ENCODE measurements at regions not wholly inside any gene's neighbourhood (a gene's known extent, or its start where the extent isn't known, plus 50 kb on each side); places are given as distances from the start of the nearest gene placed in this dataset.

GRCh38 chr10:110375121-110375520 is 70.4 kb upstream of the SMNDC1 start:
- no peak for TF ChIP-seq CTCF (IDR thresholded peaks at IDR 0.05; ENCODE audit: low read depth, low read length)
- no peak overlapping the region for H3K4me3 ChIP-seq (ENCODE audit: low read depth, low read length)

GRCh38 chr10:110376021-110376766 is 71.5 kb upstream of the SMNDC1 start:
- no peak for TF ChIP-seq CTCF (IDR thresholded peaks at IDR 0.05; ENCODE audit: low read depth, low read length)
- no peak overlapping the region for H3K4me3 ChIP-seq (ENCODE audit: low read depth, low read length)

GRCh38 chr10:110376767-110377160 is 72.0 kb upstream of the SMNDC1 start:
- TF ChIP-seq CTCF (IDR thresholded peaks at IDR 0.05; ENCODE audit: low read depth, low read length) = no peak

GRCh38 chr10:110378006-110378405 is 73.3 kb upstream of the SMNDC1 start:
- TF ChIP-seq CTCF (IDR thresholded peaks at IDR 0.05; ENCODE audit: low read depth, low read length) = no peak
- no peak overlapping the region for H3K4me3 ChIP-seq (ENCODE audit: low read depth, low read length)

More at GRCh38 chr10:110376767-110377160, 72.0 kb upstream of the SMNDC1 start:
- no peak overlapping the region for H3K4me3 ChIP-seq (ENCODE audit: low read depth, low read length)

GRCh38 chr10:110378533-110379108 is 73.9 kb upstream of the SMNDC1 start:
- TF ChIP-seq CTCF (IDR thresholded peaks at IDR 0.05; ENCODE audit: low read depth, low read length) = no peak

GRCh38 chr10:110379831-110380230 is 75.1 kb upstream of the SMNDC1 start:
- H3K4me3 ChIP-seq (ENCODE audit: low read depth, low read length) = no peak overlapping the region

More at GRCh38 chr10:110378533-110379108, 73.9 kb upstream of the SMNDC1 start:
- no peak overlapping the region for H3K4me3 ChIP-seq (ENCODE audit: low read depth, low read length)

More at GRCh38 chr10:110379831-110380230, 75.1 kb upstream of the SMNDC1 start:
- no peak for TF ChIP-seq CTCF (IDR thresholded peaks at IDR 0.05; ENCODE audit: low read depth, low read length)

Measured in WI38 (cell line).